ENCODE measurements at regions not wholly inside any gene's neighbourhood (a gene's known extent, or its start where the extent isn't known, plus 50 kb on each side); places are given as distances from the start of the nearest gene placed in this dataset.

GRCh38 chr5:153883854-153884611 is 154.7 kb downstream of the FAM114A2 start:
- in situ Hi-C loops (cut with MboI; ENCODE audit: low sequenced_read_pairs) (no loop called here), dilution Hi-C loops (cut with HindIII; ENCODE audit: low sequenced_read_pairs, unreplicated experiment) (no loop called here), intact Hi-C loops (cut with micrococcal nuclease) (loop anchor here (2.0 kb wide), 1 partner anchor 17 kb away; no protein-coding TSS in a partner anchor)
- Histone ChIP-seq H4K91ac (ENCODE audit: insufficient read depth, low read depth, low read length) (peak overlapping the region; percentile 80), H3K23ac (ENCODE audit: low read depth, low read length) (peak overlapping the region; percentile 89; the same call in 1 of the 2 replicates), H3K4ac (ENCODE audit: low read depth, low read length) (peak overlapping the region; percentile 94), H3K9me1 (ENCODE audit: insufficient read depth, low read length) (no peaks in the 10 kb centered on the region), H3K36me3 (ENCODE audit: control insufficient read depth, insufficient read depth, low read length) (no peaks in the 10 kb centered on the region), H3K27me3 (ENCODE audit: control insufficient read depth, insufficient read depth, low read length) (no peaks in the 10 kb centered on the region), H3K27ac (ENCODE audit: insufficient read depth, low read length) (peak overlapping the region; percentile 74; the same call in 1 of the 2 replicates), H4K20me1 (ENCODE audit: insufficient read depth, low read length) (no peaks in the 10 kb centered on the region), H2AK9ac (replicated peaks; ENCODE audit: low read depth, low read length, poor library complexity) (no peak overlapping the region), H4K5ac (ENCODE audit: low read depth, low read length) (peak overlapping the region; percentile 87), H3K14ac (replicated peaks; ENCODE audit: low read depth, low read length) (peak overlapping the region; percentile 94), H2BK120ac (ENCODE audit: low read depth, low read length) (peak overlapping the region; percentile 96), H2BK15ac (ENCODE audit: low read depth, low read length) (peak overlapping the region; percentile 77; the same call in 1 of the 3 replicates), H2BK20ac (ENCODE audit: low read depth, low read length) (peak overlapping the region; percentile 87), H3K9me3 (ENCODE audit: control insufficient read depth, insufficient read depth, low read length) (no peaks in the 10 kb centered on the region), H2AFZ (replicated peaks; ENCODE audit: low read length, poor library complexity) (peak overlapping the region; percentile 28), H3K9ac (ENCODE audit: low read depth, low read length) (peak overlapping the region; percentile 59; the same call in 1 of the 2 replicates), H3K56ac (ENCODE audit: extremely low read depth, insufficient read depth, low read length) (peak overlapping the region; percentile 93), H3K4me1 (ENCODE audit: control insufficient read depth, insufficient read depth, low read length) (peaks cover 7% of the 10 kb centered on the region), H2AK5ac (ENCODE audit: low read depth, low read length) (no peak overlapping the region), H2BK5ac (ENCODE audit: low read depth, low read length, poor library complexity, severe bottlenecking) (peak overlapping the region; percentile 99), H3K18ac (ENCODE audit: low read depth, low read length) (peak overlapping the region; percentile 91; the same call in 1 of the 2 replicates), H3K79me1 (ENCODE audit: low read depth in 1 of 2, low read length in 2 of 2) (no peaks in the 10 kb centered on the region), H3K4me3 (ENCODE audit: insufficient read depth, low read depth, low read length) (no peak overlapping the region), H4K8ac (ENCODE audit: low read depth in 2 of 2, low read length in 2 of 2) (peak overlapping the region; percentile 30 to 92), H3K4me2 (ENCODE audit: low read depth, low read length) (peak overlapping the region; percentile 76; the same call in 1 of the 2 replicates)
- TF ChIP-seq MXI1 (IDR thresholded peaks at IDR 0.05; ENCODE audit: borderline replicate concordance, low read depth, low read length) (no peak), MAFK (IDR thresholded peaks at IDR 0.05; ENCODE audit: low read depth, low read length) (peak; percentile 25; the same call in 1 of the 2 replicates), CEBPB (IDR thresholded peaks at IDR 0.05; ENCODE audit: low read depth, low read length) (0 out of 2 replicates have a peak, but pooled peaks have one; percentile 29)
- peak; percentile 94 for ATAC-seq (ENCODE audit: low read depth)
- CTCF ChIA-PET, result no interaction called here
- peak; percentile 73 for DNase-seq
- BruUV-seq (replicated peaks), result no TSS peak
- WGBS, 2 experiments (ENCODE audit: extremely low coverage in 2 of 2, insufficient read length in 1 of 2), result no CpG with 5 or more reads among the region's 6 CpGs
- POLR2A ChIA-PET (ENCODE audit: unreplicated experiment), result no interaction called here

All from IMR-90 (cell line).